KOPT-K1 (cell line): ENCODE measurements at regions not wholly inside any gene's neighbourhood (a gene's known extent, or its start where the extent isn't known, plus 50 kb on each side); places are given as distances from the start of the nearest gene placed in this dataset.

ENCODE experiments used
- H3K27ac ChIP-seq: fragments of 200-600 bp; sonication (generic); 2 replicates; pipeline ENCODE4 v1.5.1; 2016; ENCODE audit warnings: antibody characterized with exemption, mild to moderate bottlenecking, low read depth, low read length; ENCODE audit not compliant: poor library complexity, severe bottlenecking
- H3K36me3 ChIP-seq: fragments of 200-600 bp; sonication (generic); 2 replicates; pipeline ENCODE4 v1.5.1; 2017; ENCODE audit warnings: antibody characterized with exemption, mild to moderate bottlenecking, low read length, moderate library complexity; ENCODE audit not compliant: insufficient read depth
- H3K9me3 ChIP-seq: fragments of 200-600 bp; sonication (generic); 2 replicates; pipeline ENCODE4 v1.5.1; 2017; ENCODE audit warnings: antibody characterized with exemption, low read length, mild to moderate bottlenecking; ENCODE audit not compliant: insufficient read depth, poor library complexity, severe bottlenecking

GRCh38 chr1:229822026-229822425 is 196.0 kb downstream of the URB2 start:
- no peak overlapping the region for H3K27ac ChIP-seq

GRCh38 chr1:229825042-229825441 is 199.0 kb downstream of the URB2 start:
- Histone ChIP-seq H3K27ac (no peak overlapping the region), H3K36me3 (no peaks in the 10 kb centered on the region), H3K9me3 (peaks cover 3% of the 10 kb centered on the region)

More at GRCh38 chr1:229822026-229822425, 196.0 kb downstream of the URB2 start:
- H3K36me3 ChIP-seq: no peaks in the 10 kb centered on the region
- H3K9me3 ChIP-seq: peaks cover 17% of the 10 kb centered on the region

- Histone ChIP-seq H3K27ac (no peak overlapping the region), H3K9me3 (peaks cover 3% of the 10 kb centered on the region), H3K36me3 (no peaks in the 10 kb centered on the region)
These were observed 202.4 kb downstream of the URB2 start for GRCh38 chr1:229828461-229828860.

- H3K36me3 ChIP-seq: no peaks in the 10 kb centered on the region
- no peaks in the 10 kb centered on the region for H3K9me3 ChIP-seq
- H3K27ac ChIP-seq: no peak overlapping the region
These were observed 206.6 kb downstream of the URB2 start for GRCh38 chr1:229832695-229833094.

- H3K27ac ChIP-seq: no peak overlapping the region
- H3K36me3 ChIP-seq: no peaks in the 10 kb centered on the region
- no peaks in the 10 kb centered on the region for H3K9me3 ChIP-seq
These were observed 208.2 kb downstream of the URB2 start for GRCh38 chr1:229834230-229834629.

GRCh38 chr1:229835226-229835625 is 209.2 kb downstream of the URB2 start:
- no peaks in the 10 kb centered on the region for H3K9me3 ChIP-seq
- no peak overlapping the region for H3K27ac ChIP-seq
- no peaks in the 10 kb centered on the region for H3K36me3 ChIP-seq

- Histone ChIP-seq H3K9me3 (no peaks in the 10 kb centered on the region), H3K36me3 (no peaks in the 10 kb centered on the region), H3K27ac (no peak overlapping the region)
These were observed 210.3 kb downstream of the URB2 start for GRCh38 chr1:229836324-229836723.

GRCh38 chr1:229838204-229838603 is 212.2 kb downstream of the URB2 start:
- Histone ChIP-seq H3K9me3 (no peaks in the 10 kb centered on the region), H3K36me3 (no peaks in the 10 kb centered on the region), H3K27ac (no peak overlapping the region)

- H3K27ac ChIP-seq: no peak overlapping the region
- H3K9me3 ChIP-seq: no peaks in the 10 kb centered on the region
- H3K36me3 ChIP-seq: no peaks in the 10 kb centered on the region
These were observed 213.8 kb downstream of the URB2 start for GRCh38 chr1:229839800-229840199.

GRCh38 chr1:229841230-229841629 is 215.2 kb downstream of the URB2 start:
- H3K36me3 ChIP-seq: no peaks in the 10 kb centered on the region
- no peak overlapping the region for H3K27ac ChIP-seq
- no peaks in the 10 kb centered on the region for H3K9me3 ChIP-seq

- Histone ChIP-seq H3K27ac (no peak overlapping the region), H3K36me3 (no peaks in the 10 kb centered on the region), H3K9me3 (no peaks in the 10 kb centered on the region)
These were observed 216.5 kb downstream of the URB2 start for GRCh38 chr1:229842302-229843255.

- Histone ChIP-seq H3K27ac (no peak overlapping the region), H3K9me3 (no peaks in the 10 kb centered on the region), H3K36me3 (no peaks in the 10 kb centered on the region)
These were observed 217.7 kb downstream of the URB2 start for GRCh38 chr1:229843627-229844238.

GRCh38 chr1:229844675-229845074 is 218.6 kb downstream of the URB2 start:
- Histone ChIP-seq H3K27ac (no peak overlapping the region), H3K36me3 (no peaks in the 10 kb centered on the region), H3K9me3 (no peaks in the 10 kb centered on the region)

GRCh38 chr1:229845410-229846138 is 219.5 kb downstream of the URB2 start:
- Histone ChIP-seq H3K36me3 (no peaks in the 10 kb centered on the region), H3K9me3 (no peaks in the 10 kb centered on the region), H3K27ac (no peak overlapping the region)

- H3K9me3 ChIP-seq: no peaks in the 10 kb centered on the region
- no peaks in the 10 kb centered on the region for H3K36me3 ChIP-seq
- no peak overlapping the region for H3K27ac ChIP-seq
These were observed 220.3 kb downstream of the URB2 start for GRCh38 chr1:229846351-229846750.
